Left ventricle myocardium superior (tissue), 1 donor: ENCODE measurements at regions not wholly inside any gene's neighbourhood (a gene's known extent, or its start where the extent isn't known, plus 50 kb on each side); places are given as distances from the start of the nearest gene placed in this dataset.
A peak's percentile ranks its signal among the peaks of the same experiment; 100 is the strongest.

Source experiments
- ATAC-seq: fragments of 200-7000 bp; cut with Tn5 transposase; one replicate; pipeline ENCODE4 v1.9.1; 2020; ENCODE audit warnings: mild to moderate bottlenecking, moderate library complexity
- DNase-seq: peaks from one replicate; pipeline ENCODE4 v3.0.0-alpha.2; 2020
- intact Hi-C: fragments of 100-400 bp; cut with micrococcal nuclease; formaldehyde crosslinking; loops from one replicate; pipeline ENCODE4 v1.11.0; 2022
- donor health status: DM: no; HTN: yes; CAD: no; lungs with severe emphysema.

DNA sequence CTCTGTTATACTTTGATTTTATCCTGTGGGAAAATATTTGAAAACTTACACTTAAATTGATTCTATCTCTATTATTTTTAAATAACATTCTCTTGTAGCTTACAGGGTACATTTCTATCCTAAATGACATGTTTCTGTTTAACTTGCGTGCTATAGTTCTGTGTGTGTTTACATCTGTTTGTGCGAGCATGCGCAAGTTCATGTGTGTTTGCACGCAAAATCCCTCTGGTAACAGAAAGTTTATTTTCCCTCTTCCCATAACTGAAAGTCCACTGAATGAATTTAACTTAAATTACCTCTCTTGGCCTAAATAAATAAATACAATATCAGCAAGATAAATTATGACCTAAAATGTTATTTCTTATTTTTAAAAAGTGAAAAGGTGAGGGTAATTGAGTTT lies 117.3 kb upstream of the NEO1 start:
- DNase-seq (no peak), ATAC-seq (no peak)
- intact Hi-C loops, result no loop called here

DNA sequence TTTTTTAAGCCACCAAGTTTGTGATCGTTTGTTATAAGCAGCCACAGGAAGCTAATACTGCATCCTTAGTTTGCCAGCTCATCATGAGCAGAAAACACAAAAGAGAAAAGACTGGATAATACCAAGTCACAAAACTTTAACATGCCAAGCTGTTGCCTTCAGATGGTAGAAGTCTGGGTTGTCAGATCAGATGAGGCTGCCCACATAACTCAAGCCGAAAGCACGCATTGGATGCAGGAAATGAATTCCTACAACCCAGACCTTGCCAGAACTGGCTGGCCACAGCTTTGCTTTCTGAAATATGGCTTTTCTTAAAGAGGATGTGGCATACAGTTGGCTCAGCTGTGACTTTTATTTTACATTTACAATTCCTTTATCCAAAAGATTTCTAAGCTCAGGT lies 118.3 kb upstream of the NEO1 start:
- ATAC-seq (no peak), DNase-seq (no peak)
- intact Hi-C loops, result no loop called here

GRCh38 chr15:72932472-72932871 lies 119.8 kb upstream of the NEO1 start:
- DNase-seq (no peak), ATAC-seq (no peak)
- intact Hi-C loops, result no loop called here

DNA sequence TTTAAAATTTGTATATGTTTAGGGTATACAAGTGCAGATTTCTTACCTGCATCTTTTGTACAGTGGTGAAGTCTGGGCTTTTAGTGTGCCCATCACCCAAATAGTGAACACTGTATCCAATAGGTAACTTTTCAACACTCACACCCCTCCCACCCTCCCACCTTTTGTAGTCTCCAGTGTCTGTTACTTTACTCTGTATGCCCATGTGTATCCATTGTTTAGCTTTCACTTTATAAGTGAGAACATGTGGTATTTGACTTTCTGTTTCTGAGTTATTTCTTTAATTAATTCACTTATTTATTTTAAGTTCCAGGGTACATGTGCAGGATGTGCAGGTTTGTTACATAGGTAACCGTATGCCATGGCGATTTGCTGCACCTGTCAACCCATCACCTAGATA lies 124.8 kb upstream of the NEO1 start:
- ATAC-seq (no peak), DNase-seq (no peak)
- intact Hi-C loops, result no loop called here

DNA sequence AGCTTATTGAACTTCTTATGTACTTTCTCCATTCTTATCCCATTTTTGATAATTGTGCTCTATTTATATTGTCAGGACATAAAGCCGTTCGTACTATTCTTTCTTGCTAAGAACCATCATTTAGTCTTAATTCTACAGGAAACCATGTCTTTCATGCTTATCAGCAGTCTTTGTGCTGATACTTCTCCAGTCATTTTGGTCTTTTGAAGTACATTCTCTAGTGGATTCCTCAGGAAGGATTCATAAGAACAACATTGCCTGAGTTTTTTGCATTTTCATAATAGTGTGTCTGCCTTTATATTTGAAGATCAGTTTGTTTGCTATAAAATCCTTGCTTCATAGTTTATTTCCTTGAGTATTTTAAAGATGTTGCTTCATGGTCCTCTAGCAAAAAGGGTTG lies 126.6 kb upstream of the NEO1 start:
- intact Hi-C loops, result no loop called here
- DNase-seq (no peak), ATAC-seq (no peak)

DNA sequence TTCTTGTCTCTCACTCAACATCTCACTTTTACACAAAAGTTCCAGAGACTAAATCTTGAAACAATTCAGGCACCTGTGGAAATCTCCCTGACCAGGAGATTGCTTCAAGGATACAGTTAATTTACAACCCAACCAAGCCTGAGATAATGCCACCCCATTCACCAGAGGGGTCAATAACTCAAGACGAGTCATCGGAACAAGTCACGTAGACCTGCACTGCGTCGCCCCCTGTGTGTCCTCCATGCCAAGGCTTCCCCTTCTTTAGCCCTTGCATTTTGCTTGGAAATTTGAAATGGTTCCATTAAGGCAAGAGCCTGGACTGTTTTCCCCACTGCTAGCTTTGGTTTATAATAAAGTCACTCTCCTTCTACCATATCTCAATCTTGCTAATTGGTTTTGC lies 129.0 kb upstream of the NEO1 start:
- intact Hi-C loops, result no loop called here
- ATAC-seq, result no peak

DNA sequence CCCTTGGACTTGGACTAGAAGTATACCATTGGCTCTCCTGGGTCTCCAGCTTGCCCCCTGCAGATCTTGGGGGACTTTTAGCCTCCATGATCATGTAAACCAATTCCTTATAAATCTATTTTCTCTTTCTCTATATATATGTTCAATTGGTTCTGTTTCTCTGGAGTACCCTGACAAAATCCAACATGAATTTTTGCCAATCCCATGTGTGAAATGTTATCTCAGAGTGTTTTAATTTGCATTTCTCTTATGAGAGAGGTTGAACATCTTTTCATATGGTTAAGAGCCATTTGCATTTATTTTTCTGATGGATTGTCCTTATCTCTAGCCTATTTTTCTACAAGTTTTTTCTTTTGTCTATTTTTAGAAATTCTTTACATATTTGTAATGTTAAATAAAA lies 131.7 kb upstream of the NEO1 start:
- no peak for DNase-seq

More for the DNA sequence above, 129.0 kb upstream of the NEO1 start:
- no peak for DNase-seq

GRCh38 chr15:72919936-72920465 lies 132.3 kb upstream of the NEO1 start:
- ATAC-seq (no peak), DNase-seq (no peak)
- intact Hi-C loops, result no loop called here

More for the DNA sequence above, 131.7 kb upstream of the NEO1 start:
- ATAC-seq, result no peak
- intact Hi-C loops, result no loop called here

- DNase-seq (no peak), ATAC-seq (no peak)
- intact Hi-C loops, result no loop called here
Observed at GRCh38 chr15:72916897-72917296, 133.3 kb upstream of the ADPGK start.

DNA sequence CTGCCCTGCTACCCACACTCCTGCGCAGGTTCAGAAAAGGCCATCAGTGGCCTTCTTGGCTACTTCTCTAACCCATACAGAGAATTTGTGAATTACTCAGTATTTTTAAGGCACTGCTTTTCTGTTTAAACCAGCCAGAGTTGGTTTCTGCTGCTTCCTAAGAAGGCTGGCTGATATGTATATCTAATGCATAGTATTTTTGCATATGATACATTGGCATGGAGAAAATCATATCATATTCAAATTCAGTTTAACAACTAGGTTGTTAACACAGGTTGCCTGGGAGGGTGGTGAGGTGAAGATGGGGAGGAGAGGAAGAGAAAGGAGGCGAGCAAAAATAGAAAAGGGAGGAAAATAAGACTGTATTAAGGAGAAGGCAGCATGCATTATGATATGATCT lies 132.8 kb upstream of the ADPGK start:
- ATAC-seq, result no peak
- intact Hi-C loops, result no loop called here
- DNase-seq, result no peak

DNA sequence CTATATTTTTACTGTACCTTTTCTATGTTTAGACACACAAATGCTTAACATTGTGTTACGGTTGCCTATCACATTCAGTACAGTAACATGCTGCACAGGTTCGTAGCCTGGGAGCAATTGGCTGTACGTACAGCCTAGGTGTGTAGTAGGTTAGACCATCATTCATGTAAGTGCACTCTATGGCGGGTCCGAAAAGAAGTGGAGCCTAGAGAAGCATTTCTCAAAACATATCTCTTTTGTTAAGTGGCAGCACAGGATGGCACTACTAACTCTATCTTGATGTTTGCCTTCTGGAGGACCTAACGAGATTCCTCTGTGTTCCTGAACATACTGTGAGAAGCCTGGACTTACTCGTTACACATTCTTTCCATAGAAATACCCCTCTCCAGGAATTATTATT lies 132.3 kb upstream of the ADPGK start:
- intact Hi-C loops, result no loop called here
- ATAC-seq, result no peak
- DNase-seq, result no peak

DNA sequence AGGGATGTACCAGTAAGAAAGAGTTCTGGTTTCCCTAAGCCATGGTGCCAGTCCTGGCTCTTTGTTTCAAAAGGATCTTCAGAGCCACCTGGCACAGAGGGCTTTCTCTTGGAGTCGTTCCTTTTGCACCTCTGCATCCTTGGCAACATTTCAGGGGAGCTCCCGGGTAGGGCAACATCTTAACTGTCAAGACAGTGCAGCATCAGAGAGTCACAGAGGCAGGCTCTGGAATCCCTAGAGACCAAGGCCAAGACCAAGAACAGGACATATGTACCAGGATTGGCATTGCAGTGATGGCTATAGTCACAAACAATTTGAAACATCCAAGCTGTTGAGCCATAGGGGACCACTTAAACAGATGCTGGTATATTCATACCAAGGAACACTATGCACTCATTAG lies 129.4 kb upstream of the ADPGK start:
- intact Hi-C loops, result no loop called here
- DNase-seq (no peak), ATAC-seq (no peak)

GRCh38 chr15:72912121-72912520 lies 128.6 kb upstream of the ADPGK start:
- DNase-seq (no peak), ATAC-seq (no peak)
- intact Hi-C loops, result no loop called here

DNA sequence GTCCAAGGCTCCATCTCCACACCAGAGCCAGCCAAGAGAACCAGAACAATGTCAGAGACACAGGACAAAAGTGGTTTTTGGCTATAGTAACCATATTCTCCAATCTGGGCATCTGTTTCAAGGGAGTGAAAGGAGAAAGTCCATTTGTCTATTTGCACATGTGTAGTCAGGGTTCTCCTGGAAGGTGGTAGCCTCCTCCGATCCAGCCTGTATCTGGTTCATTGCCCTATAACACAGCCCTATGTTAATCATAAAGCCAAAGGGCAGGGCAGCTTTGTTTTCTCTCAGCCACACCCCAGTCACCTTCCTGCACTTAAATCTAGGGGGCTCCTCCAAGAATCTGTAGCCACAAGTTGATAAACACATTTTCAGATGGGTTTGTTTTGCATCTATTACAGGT lies 128.1 kb upstream of the ADPGK start:
- ATAC-seq (no peak), DNase-seq (no peak)
- intact Hi-C loops, result no loop called here

GRCh38 chr15:72908713-72909112 lies 125.2 kb upstream of the ADPGK start:
- no peak for ATAC-seq
- DNase-seq, result no peak
- intact Hi-C loops, result no loop called here

- ATAC-seq (peak; percentile 68), DNase-seq (peak; percentile 47)
- intact Hi-C loops, result no loop called here
Observed at GRCh38 chr15:72907733-72908132, 124.2 kb upstream of the ADPGK start.

- ATAC-seq (no peak), DNase-seq (no peak)
- intact Hi-C loops, result no loop called here
Observed at GRCh38 chr15:72902919-72903260, 119.3 kb upstream of the ADPGK start.

DNA sequence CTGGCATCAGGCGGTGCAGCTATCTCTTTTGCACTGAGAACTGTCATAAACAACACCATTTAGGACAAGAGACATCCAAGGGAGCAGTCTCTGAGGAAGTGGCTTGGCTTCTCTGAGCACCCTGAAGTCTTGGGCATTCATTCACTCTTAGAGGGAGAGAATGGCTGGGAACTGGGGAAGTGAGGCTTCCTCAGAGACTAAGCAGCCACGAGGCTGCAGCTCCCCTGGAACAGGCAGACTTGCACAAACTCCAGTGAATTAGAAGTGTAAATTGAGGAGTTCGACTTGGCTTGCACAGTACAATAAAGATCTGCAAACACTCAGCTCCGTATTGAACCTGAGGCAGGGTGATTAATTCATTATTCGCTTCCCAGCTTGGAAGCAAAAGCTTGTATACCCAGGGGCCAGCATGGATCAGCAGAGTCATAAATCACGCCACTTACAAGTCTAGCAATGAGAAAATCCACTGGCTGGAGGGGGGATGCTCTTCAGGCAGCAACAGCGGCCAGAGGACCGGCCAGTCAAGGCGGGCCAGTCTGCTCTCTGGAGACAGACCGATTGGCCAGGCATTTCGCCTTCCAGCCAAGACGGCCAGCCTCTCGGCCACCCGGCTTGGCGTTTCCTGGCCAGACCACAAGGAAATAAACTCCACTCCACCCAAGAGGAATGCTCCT lies 118.8 kb upstream of the ADPGK start:
- DNase-seq (peak; percentile 80), ATAC-seq (peak; percentile 99)
- intact Hi-C loops, result no loop called here

GRCh38 chr15:72892986-72893385 lies 109.4 kb upstream of the ADPGK start:
- intact Hi-C loops, result no loop called here
- no peak for DNase-seq
- no peak for ATAC-seq

- ATAC-seq, result peak; percentile 44
Observed at GRCh38 chr15:72890043-72890442, 106.5 kb upstream of the ADPGK start.

DNA sequence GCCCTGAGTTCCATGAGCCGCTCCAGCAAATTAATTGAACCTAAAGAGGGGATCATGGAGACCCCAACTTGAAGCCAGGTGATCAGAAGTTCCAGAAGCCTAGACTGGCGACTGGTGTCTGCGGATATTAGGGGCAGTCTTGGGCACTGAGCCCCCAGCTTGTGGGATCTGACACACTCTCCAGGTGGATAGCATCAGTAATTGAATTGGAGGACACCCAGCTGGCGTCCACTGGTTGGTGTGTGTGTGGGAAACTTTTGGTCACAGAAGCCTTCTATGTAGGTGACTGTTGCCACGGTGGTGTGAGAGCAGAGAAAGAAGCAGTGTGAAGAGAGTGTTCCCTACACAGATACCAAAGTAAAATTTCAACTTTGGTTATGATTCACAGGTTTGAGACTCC lies 106.0 kb upstream of the ADPGK start:
- DNase-seq (no peak), ATAC-seq (no peak)
- intact Hi-C loops, result no loop called here

More at GRCh38 chr15:72890043-72890442, 106.5 kb upstream of the ADPGK start:
- intact Hi-C loops, result no loop called here
- DNase-seq, result no peak

GRCh38 chr15:72888811-72889210 lies 105.3 kb upstream of the ADPGK start:
- no peak for DNase-seq
- intact Hi-C loops, result no loop called here
- no peak for ATAC-seq
